ENCODE measurements at regions not wholly inside any gene's neighbourhood (a gene's known extent, or its start where the extent isn't known, plus 50 kb on each side); places are given as distances from the start of the nearest gene placed in this dataset.

DNA sequence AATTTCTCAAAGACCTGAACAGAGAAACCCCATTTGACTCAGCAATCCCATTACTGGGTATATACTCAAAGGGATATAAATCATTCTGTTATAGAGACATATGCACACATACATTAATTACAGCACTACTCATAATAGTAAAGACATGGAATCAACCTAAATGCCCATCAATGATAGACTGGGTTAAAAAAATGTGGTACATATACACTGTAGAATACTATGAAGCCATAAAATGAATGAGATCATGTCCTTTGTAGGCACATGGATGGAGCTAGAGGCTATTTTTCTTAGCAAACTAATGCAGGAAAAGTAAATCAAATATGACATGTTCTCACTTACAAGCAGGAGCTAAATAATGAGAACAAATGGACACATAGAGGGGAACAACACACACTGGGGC lies 303.8 kb downstream of the BTG1 start:
- H3K27me3 ChIP-seq (ENCODE audit: low read length) = peaks cover 4% of the 10 kb centered on the region; the same call in 1 of the 2 replicates
- H3F3A ChIP-seq (ENCODE audit: insufficient read depth) = no peaks in the 10 kb centered on the region
- TF ChIP-seq CTCF (IDR thresholded peaks at IDR 0.05; ENCODE audit: insufficient read depth, low read length, poor library complexity, severe bottlenecking) (no peak), EZH2phosphoT487 (conservative IDR thresholded peaks at IDR 0.05; ENCODE audit: low read length) (no peak)
- no peaks in the 10 kb centered on the region for H3K36me3 ChIP-seq (ENCODE audit: low read length)
- H3K79me2 ChIP-seq (ENCODE audit: insufficient read depth, low read length) = no peaks in the 10 kb centered on the region
- no peaks in the 10 kb centered on the region for H4K20me1 ChIP-seq (ENCODE audit: low read depth, low read length)
- H3K9me2 ChIP-seq (replicated peaks; ENCODE audit: insufficient read depth, low read length) = no peaks in the 10 kb centered on the region
- H3K27ac ChIP-seq (ENCODE audit: low read depth, low read length) = no peak overlapping the region
- H2AFZ ChIP-seq (ENCODE audit: low read depth, low read length, severe bottlenecking) = no peak overlapping the region
- H3K9ac ChIP-seq (ENCODE audit: low read length) = no peak overlapping the region
- H3K4me2 ChIP-seq (ENCODE audit: low read depth, low read length, poor library complexity, severe bottlenecking) = no peak overlapping the region
- no peak overlapping the region for H3K4me3 ChIP-seq (ENCODE audit: insufficient read depth, low read length, poor library complexity, severe bottlenecking)
- no peaks in the 10 kb centered on the region for H3K9me3 ChIP-seq (ENCODE audit: insufficient read depth, low read length)

GRCh38 chr12:91836696-91837095 lies 308.9 kb downstream of the BTG1 start:
- Histone ChIP-seq H3K27ac (ENCODE audit: low read depth, low read length) (no peak overlapping the region), H3K4me3 (ENCODE audit: insufficient read depth, low read length, poor library complexity, severe bottlenecking) (no peak overlapping the region), H3K4me2 (ENCODE audit: low read depth, low read length, poor library complexity, severe bottlenecking) (no peak overlapping the region), H3K36me3 (ENCODE audit: low read length) (no peaks in the 10 kb centered on the region), H4K20me1 (ENCODE audit: low read depth, low read length) (no peaks in the 10 kb centered on the region), H3K9me2 (replicated peaks; ENCODE audit: insufficient read depth, low read length) (no peaks in the 10 kb centered on the region), H3K9me3 (ENCODE audit: insufficient read depth, low read length) (no peaks in the 10 kb centered on the region), H2AFZ (ENCODE audit: low read depth, low read length, severe bottlenecking) (no peak overlapping the region), H3K9ac (ENCODE audit: low read length) (no peak overlapping the region), H3K79me2 (ENCODE audit: insufficient read depth, low read length) (no peaks in the 10 kb centered on the region), H3K27me3 (ENCODE audit: low read length) (no peaks in the 10 kb centered on the region), H3F3A (ENCODE audit: insufficient read depth) (no peaks in the 10 kb centered on the region)
- no peak for TF ChIP-seq EZH2phosphoT487 (conservative IDR thresholded peaks at IDR 0.05; ENCODE audit: low read length)
- TF ChIP-seq CTCF (IDR thresholded peaks at IDR 0.05; ENCODE audit: insufficient read depth, low read length, poor library complexity, severe bottlenecking) = no peak

- Histone ChIP-seq H3K9me2 (replicated peaks; ENCODE audit: insufficient read depth, low read length) (no peaks in the 10 kb centered on the region), H3K79me2 (ENCODE audit: insufficient read depth, low read length) (no peaks in the 10 kb centered on the region), H3K36me3 (ENCODE audit: low read length) (no peaks in the 10 kb centered on the region), H3K27me3 (ENCODE audit: low read length) (no peaks in the 10 kb centered on the region), H3F3A (ENCODE audit: insufficient read depth) (no peaks in the 10 kb centered on the region), H3K27ac (ENCODE audit: low read depth, low read length) (no peak overlapping the region), H3K4me2 (ENCODE audit: low read depth, low read length, poor library complexity, severe bottlenecking) (no peak overlapping the region), H2AFZ (ENCODE audit: low read depth, low read length, severe bottlenecking) (no peak overlapping the region), H3K9me3 (ENCODE audit: insufficient read depth, low read length) (no peaks in the 10 kb centered on the region), H3K9ac (ENCODE audit: low read length) (no peak overlapping the region), H4K20me1 (ENCODE audit: low read depth, low read length) (no peaks in the 10 kb centered on the region), H3K4me3 (ENCODE audit: insufficient read depth, low read length, poor library complexity, severe bottlenecking) (no peak overlapping the region)
- TF ChIP-seq EZH2phosphoT487 (conservative IDR thresholded peaks at IDR 0.05; ENCODE audit: low read length) (no peak), CTCF (IDR thresholded peaks at IDR 0.05; ENCODE audit: insufficient read depth, low read length, poor library complexity, severe bottlenecking) (no peak)
These were observed 309.4 kb downstream of the BTG1 start for GRCh38 chr12:91836264-91836663.

Data from SU-DHL-6 (cell line).